HG02610 (cell line): ENCODE measurements at regions not wholly inside any gene's neighbourhood (a gene's known extent, or its start where the extent isn't known, plus 50 kb on each side); places are given as distances from the start of the nearest gene placed in this dataset.
"Not testable (repeated sequence)": the region's sequence is repeated elsewhere in the genome, so short reads cannot be mapped to it uniquely, and the experiment has no call there.

ENCODE experiments used
- ATAC-seq: cut with Tn5 transposase; IDR thresholded peaks from one replicate; pipeline ENCODE4 v1.9.1; 2021; ENCODE audit warnings: mild to moderate bottlenecking, moderate library complexity; ENCODE audit not compliant: unreplicated experiment

GRCh38 chr11:37402663-37403062 lies 804.6 kb upstream of the RAG2 start:
- ATAC-seq = no peak

GRCh38 chr11:37394236-37394870 lies 796.3 kb upstream of the RAG2 start:
- ATAC-seq = no peak

- ATAC-seq = no peak
Observed at GRCh38 chr11:37391615-37392014, 793.6 kb upstream of the RAG2 start.

GRCh38 chr11:37390576-37391083 lies 792.6 kb upstream of the RAG2 start:
- ATAC-seq = no peak

- ATAC-seq = no peak
Observed at GRCh38 chr11:37378958-37379357, 780.9 kb upstream of the RAG2 start.

- ATAC-seq = no peak
Observed at GRCh38 chr11:37372667-37373066, 774.6 kb upstream of the RAG2 start.

GRCh38 chr11:37371346-37371970 lies 773.4 kb upstream of the RAG2 start:
- ATAC-seq = no peak

- no peak for ATAC-seq
Observed at GRCh38 chr11:37370817-37371216, 772.8 kb upstream of the RAG2 start.

GRCh38 chr11:37364246-37364839 lies 766.3 kb upstream of the RAG2 start:
- no peak for ATAC-seq

- ATAC-seq = no peak
Observed at GRCh38 chr11:37353192-37353591, 755.2 kb upstream of the RAG2 start.

- ATAC-seq = no peak
Observed at GRCh38 chr11:37352485-37352884, 754.4 kb upstream of the RAG2 start.

- ATAC-seq = no peak
Observed at GRCh38 chr11:37343290-37343689, 745.3 kb upstream of the RAG2 start.

- no peak for ATAC-seq
Observed at GRCh38 chr11:37336401-37336800, 738.4 kb upstream of the RAG2 start.

GRCh38 chr11:37333345-37333744 lies 735.3 kb upstream of the RAG2 start:
- no peak for ATAC-seq

GRCh38 chr11:37323843-37324242 lies 725.8 kb upstream of the RAG2 start:
- no peak for ATAC-seq

GRCh38 chr11:37322333-37323194 lies 724.5 kb upstream of the RAG2 start:
- ATAC-seq = no peak

GRCh38 chr11:37320921-37321320 lies 722.9 kb upstream of the RAG2 start:
- ATAC-seq = no peak

- ATAC-seq = no peak
Observed at GRCh38 chr11:37317803-37318202, 719.8 kb upstream of the RAG2 start.

GRCh38 chr11:37313266-37313665 lies 715.2 kb upstream of the RAG2 start:
- ATAC-seq = no peak

- no peak for ATAC-seq
Observed at GRCh38 chr11:37306563-37306962, 708.5 kb upstream of the RAG2 start.

GRCh38 chr11:37301405-37301804 lies 703.4 kb upstream of the RAG2 start:
- ATAC-seq = not testable (repeated sequence)
